ENCODE measurements at regions not wholly inside any gene's neighbourhood (a gene's known extent, or its start where the extent isn't known, plus 50 kb on each side); places are given as distances from the start of the nearest gene placed in this dataset.
"Not testable (repeated sequence)": the region's sequence is repeated elsewhere in the genome, so short reads cannot be mapped to it uniquely, and the experiment has no call there.

GRCh38 chr5:91937121-91937520 lies 554.0 kb upstream of the ARRDC3 start:
- DNase-seq (ENCODE audit: low read depth in 2 of 2) = no peak

- no peak for DNase-seq (ENCODE audit: low read depth in 2 of 2)
Measured at GRCh38 chr5:91929522-91929817, 546.4 kb upstream of the ARRDC3 start.

- DNase-seq (ENCODE audit: low read depth in 2 of 2) = peak in 1 of 2 experiments; percentile 8
Measured at GRCh38 chr5:91928754-91929521, 545.8 kb upstream of the ARRDC3 start.

GRCh38 chr5:91927439-91927838 lies 544.3 kb upstream of the ARRDC3 start:
- no peak for DNase-seq (ENCODE audit: low read depth in 2 of 2)

GRCh38 chr5:91925249-91925648 lies 542.1 kb upstream of the ARRDC3 start:
- DNase-seq (ENCODE audit: low read depth in 2 of 2) = no peak

GRCh38 chr5:91917037-91917814 lies 534.1 kb upstream of the ARRDC3 start:
- not testable (repeated sequence) for DNase-seq (ENCODE audit: low read depth in 2 of 2)

- no peak for DNase-seq (ENCODE audit: low read depth in 2 of 2)
Measured at GRCh38 chr5:91910655-91911054, 527.5 kb upstream of the ARRDC3 start.

GRCh38 chr5:91910247-91910646 lies 527.1 kb upstream of the ARRDC3 start:
- no peak for DNase-seq (ENCODE audit: low read depth in 2 of 2)

GRCh38 chr5:91906494-91906893 lies 523.4 kb upstream of the ARRDC3 start:
- no peak for DNase-seq (ENCODE audit: low read depth in 2 of 2)

GRCh38 chr5:91906027-91906426 lies 522.9 kb upstream of the ARRDC3 start:
- DNase-seq (ENCODE audit: low read depth in 2 of 2) = no peak

- DNase-seq (ENCODE audit: low read depth in 2 of 2) = no peak
Measured at GRCh38 chr5:91898898-91899297, 515.8 kb upstream of the ARRDC3 start.

GRCh38 chr5:91898019-91898418 lies 514.9 kb upstream of the ARRDC3 start:
- DNase-seq (ENCODE audit: low read depth in 2 of 2) = no peak

GRCh38 chr5:91888810-91889209 lies 505.7 kb upstream of the ARRDC3 start:
- DNase-seq (ENCODE audit: low read depth in 2 of 2) = no peak

- no peak for DNase-seq (ENCODE audit: low read depth in 2 of 2)
Measured at GRCh38 chr5:91885291-91886265, 502.5 kb upstream of the ARRDC3 start.

GRCh38 chr5:91884036-91884435 lies 500.9 kb upstream of the ARRDC3 start:
- DNase-seq (ENCODE audit: low read depth in 2 of 2) = no peak

- DNase-seq (ENCODE audit: low read depth in 2 of 2) = no peak
Measured at GRCh38 chr5:91875196-91875779, 492.2 kb upstream of the ARRDC3 start.

GRCh38 chr5:91867799-91868198 lies 484.7 kb upstream of the ARRDC3 start:
- DNase-seq (ENCODE audit: low read depth in 2 of 2) = no peak

GRCh38 chr5:91865915-91866314 lies 482.8 kb upstream of the ARRDC3 start:
- DNase-seq (ENCODE audit: low read depth in 2 of 2) = no peak

- no peak for DNase-seq (ENCODE audit: low read depth in 2 of 2)
Measured at GRCh38 chr5:91864962-91865361, 481.8 kb upstream of the ARRDC3 start.

GRCh38 chr5:91851670-91852069 lies 468.6 kb upstream of the ARRDC3 start:
- DNase-seq (ENCODE audit: low read depth in 2 of 2) = no peak

- DNase-seq (ENCODE audit: low read depth in 2 of 2) = peak in 1 of 2 experiments; percentile 41
Measured at GRCh38 chr5:91850031-91850430, 466.9 kb upstream of the ARRDC3 start.

GRCh38 chr5:91849069-91849468 lies 466.0 kb upstream of the ARRDC3 start:
- DNase-seq (ENCODE audit: low read depth in 2 of 2) = peak; percentile 72 to 73
